MCF 10A (cell line): ENCODE measurements at regions not wholly inside any gene's neighbourhood (a gene's known extent, or its start where the extent isn't known, plus 50 kb on each side); places are given as distances from the start of the nearest gene placed in this dataset.

Experiments used
- BruUV-seq: library from RNA; stranded (reverse); fragments of 400-500 nt; replicated peaks from 2 replicates; lab custom pipeline; 2021; lab: Mats Ljungman, UMichigan
- CTCF ChIA-PET: fragments of 300-600 bp; sonication (Branson Sonifier 250); formaldehyde crosslinking; extraction: SDS; loops from one replicate; lab custom pipeline; 2021; ENCODE audit warnings: antibody characterized with exemption, inconsistent platforms; lab: Yijun Ruan, JAX
- POLR2A ChIA-PET: fragments of 300-600, 350-650 bp; sonication (Branson Sonifier 250); formaldehyde crosslinking; extraction: SDS; loops from one replicate; lab custom pipeline; 2020; ENCODE audit warnings: antibody characterized with exemption, inconsistent platforms; lab: Yijun Ruan, JAX
- DNase-seq: peaks from one replicate; pipeline ENCODE4 v3.0.0-alpha.2; 2018; ENCODE audit not compliant: unreplicated experiment
- H3K27ac Mint-ChIP-seq: one replicate; pipeline ENCODE4 v1.8.0; 2022; ENCODE audit warnings: mild to moderate bottlenecking, low read depth, mixed read lengths; ENCODE audit not compliant: unreplicated experiment
- H3K27me3 Mint-ChIP-seq: one replicate; pipeline ENCODE4 v1.8.0; 2022; ENCODE audit warnings: mixed read lengths; ENCODE audit not compliant: insufficient read depth, unreplicated experiment
- H3K36me3 Mint-ChIP-seq: one replicate; pipeline ENCODE4 v1.8.0; 2022; ENCODE audit warnings: mild to moderate bottlenecking, moderate library complexity, mixed read lengths; ENCODE audit not compliant: insufficient read depth, unreplicated experiment
- H3K4me1 Mint-ChIP-seq: one replicate; pipeline ENCODE4 v1.8.0; 2022; ENCODE audit warnings: mixed read lengths; ENCODE audit not compliant: insufficient read depth, unreplicated experiment
- H3K4me3 Mint-ChIP-seq: one replicate; pipeline ENCODE4 v1.8.0; 2022; ENCODE audit warnings: mild to moderate bottlenecking, moderate library complexity, mixed read lengths; ENCODE audit not compliant: unreplicated experiment
- H3K9me3 Mint-ChIP-seq: one replicate; pipeline ENCODE4 v1.8.0; 2022; ENCODE audit warnings: mixed read lengths; ENCODE audit not compliant: unreplicated experiment
- intact Hi-C: fragments of 100-400 bp; cut with micrococcal nuclease; formaldehyde crosslinking; loops from 2 replicates; pipeline ENCODE4 v1.14.1; 2022
- TF ChIP-seq, protein P1 (sequence below): fragments of 200-600 bp; IDR thresholded peaks from one replicate; pipeline ENCODE4 v1.8.0; 2022; ENCODE audit warnings: antibody characterized with exemption, mild to moderate bottlenecking; ENCODE audit not compliant: unreplicated experiment

DNA sequence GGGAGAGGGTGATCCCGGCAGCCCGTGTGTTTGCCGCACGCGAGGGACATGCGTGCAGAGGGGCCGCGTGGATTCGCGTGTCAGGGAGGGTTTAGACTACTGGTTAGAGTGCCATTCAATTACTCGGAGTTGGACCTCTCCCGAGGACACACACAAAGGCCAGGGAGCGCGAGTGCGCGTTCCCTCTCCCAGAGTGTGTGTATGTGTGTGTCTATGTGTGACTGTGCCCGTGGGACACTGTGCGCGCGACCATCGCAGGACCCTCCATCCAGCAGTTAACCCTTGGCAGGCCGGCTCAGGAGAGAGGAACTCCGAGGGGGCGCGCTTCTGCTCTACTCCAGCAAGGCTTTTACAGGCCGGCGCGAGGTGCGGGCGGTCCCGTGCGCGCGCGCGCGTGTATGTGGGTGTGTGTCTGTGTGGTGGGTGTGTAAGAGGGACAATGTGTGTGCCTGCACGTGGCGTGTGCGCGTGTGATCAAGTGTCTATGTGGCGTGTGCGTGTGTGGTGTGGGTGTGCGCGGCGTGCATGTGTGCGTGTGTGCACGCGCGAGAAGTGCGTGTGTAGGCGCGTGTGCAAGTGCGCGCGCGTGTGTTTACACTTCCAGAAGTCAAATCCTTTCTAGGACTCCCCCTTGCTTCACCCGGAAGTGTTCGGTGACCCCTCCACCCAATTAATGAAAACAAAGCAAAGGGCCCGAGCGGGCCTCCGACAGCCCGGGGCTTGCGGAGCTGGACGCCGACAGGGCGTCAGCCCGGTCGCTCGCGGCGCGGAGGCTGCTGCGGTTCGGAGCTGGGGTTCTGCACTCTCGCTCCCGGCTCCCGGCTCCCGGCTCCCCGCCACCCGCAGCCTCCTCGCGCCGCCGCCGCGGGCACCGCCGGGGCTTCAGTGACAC, 75.3 kb upstream of the TBCA start:
- no peak overlapping the region for H3K27ac Mint-ChIP-seq
- H3K27me3 Mint-ChIP-seq, result no peaks in the 10 kb centered on the region
- no peaks in the 10 kb centered on the region for H3K9me3 Mint-ChIP-seq
- POLR2A ChIA-PET, result no interaction called here
- no peak overlapping the region for H3K4me3 Mint-ChIP-seq
- CTCF ChIA-PET, result no interaction called here
- H3K4me1 Mint-ChIP-seq, result no peaks in the 10 kb centered on the region
- intact Hi-C loops, result no loop called here
- TF ChIP-seq, protein P1, sequence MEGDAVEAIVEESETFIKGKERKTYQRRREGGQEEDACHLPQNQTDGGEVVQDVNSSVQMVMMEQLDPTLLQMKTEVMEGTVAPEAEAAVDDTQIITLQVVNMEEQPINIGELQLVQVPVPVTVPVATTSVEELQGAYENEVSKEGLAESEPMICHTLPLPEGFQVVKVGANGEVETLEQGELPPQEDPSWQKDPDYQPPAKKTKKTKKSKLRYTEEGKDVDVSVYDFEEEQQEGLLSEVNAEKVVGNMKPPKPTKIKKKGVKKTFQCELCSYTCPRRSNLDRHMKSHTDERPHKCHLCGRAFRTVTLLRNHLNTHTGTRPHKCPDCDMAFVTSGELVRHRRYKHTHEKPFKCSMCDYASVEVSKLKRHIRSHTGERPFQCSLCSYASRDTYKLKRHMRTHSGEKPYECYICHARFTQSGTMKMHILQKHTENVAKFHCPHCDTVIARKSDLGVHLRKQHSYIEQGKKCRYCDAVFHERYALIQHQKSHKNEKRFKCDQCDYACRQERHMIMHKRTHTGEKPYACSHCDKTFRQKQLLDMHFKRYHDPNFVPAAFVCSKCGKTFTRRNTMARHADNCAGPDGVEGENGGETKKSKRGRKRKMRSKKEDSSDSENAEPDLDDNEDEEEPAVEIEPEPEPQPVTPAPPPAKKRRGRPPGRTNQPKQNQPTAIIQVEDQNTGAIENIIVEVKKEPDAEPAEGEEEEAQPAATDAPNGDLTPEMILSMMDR, result no peak
- DNase-seq, result no peak
- BruUV-seq, result no TSS peak
- no peaks in the 10 kb centered on the region for H3K36me3 Mint-ChIP-seq

DNA sequence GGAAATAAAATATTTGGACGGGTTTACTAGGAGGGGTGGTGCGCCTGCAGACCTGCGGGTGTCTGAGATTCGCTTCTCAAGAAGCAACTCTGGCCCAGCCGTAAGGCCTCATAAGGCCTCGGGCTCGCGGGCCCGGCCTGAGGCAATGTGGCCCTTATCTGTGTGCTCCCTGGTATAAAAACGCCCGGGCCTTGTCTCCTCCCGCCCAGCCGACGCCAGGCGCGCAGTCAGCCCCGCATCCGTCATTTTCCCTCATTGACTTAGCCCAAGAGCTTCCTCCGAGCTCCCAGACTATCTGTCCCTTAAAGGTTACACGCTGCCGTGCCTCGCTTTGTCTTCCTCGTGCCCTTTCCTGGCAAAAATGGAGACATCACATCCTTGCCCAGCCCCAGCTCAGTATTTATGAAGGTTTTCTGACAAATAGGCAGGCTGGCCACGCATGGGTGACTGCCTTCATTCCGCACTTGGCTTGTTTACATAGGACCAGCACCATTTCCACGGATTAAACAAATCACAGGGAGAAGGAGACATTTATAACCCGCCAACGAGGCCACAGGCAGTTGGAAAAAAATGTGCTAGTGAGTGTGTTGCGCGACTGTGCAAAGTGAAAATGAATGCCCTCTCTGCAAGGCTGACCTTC, 74.5 kb upstream of the TBCA start:
- CTCF ChIA-PET, result interaction anchor here (0.7 to 1.2 kb wide), 2 partner anchors 13 to 56 kb away, joined by 3 to 4 read pairs; no protein-coding TSS in a partner anchor
- TF ChIP-seq, protein P1, result no peak
- Mint-ChIP-seq H3K9me3 (no peaks in the 10 kb centered on the region), H3K4me3 (no peak overlapping the region), H3K27me3 (no peaks in the 10 kb centered on the region), H3K4me1 (no peaks in the 10 kb centered on the region), H3K27ac (no peak overlapping the region), H3K36me3 (no peaks in the 10 kb centered on the region)
- no TSS peak for BruUV-seq
- intact Hi-C loops, result no loop called here
- no peak for DNase-seq
- POLR2A ChIA-PET, result interaction anchor here (0.5 to 0.7 kb wide), 2 partner anchors 77 to 1462 kb away, joined by 3 read pairs; no protein-coding TSS in a partner anchor

DNA sequence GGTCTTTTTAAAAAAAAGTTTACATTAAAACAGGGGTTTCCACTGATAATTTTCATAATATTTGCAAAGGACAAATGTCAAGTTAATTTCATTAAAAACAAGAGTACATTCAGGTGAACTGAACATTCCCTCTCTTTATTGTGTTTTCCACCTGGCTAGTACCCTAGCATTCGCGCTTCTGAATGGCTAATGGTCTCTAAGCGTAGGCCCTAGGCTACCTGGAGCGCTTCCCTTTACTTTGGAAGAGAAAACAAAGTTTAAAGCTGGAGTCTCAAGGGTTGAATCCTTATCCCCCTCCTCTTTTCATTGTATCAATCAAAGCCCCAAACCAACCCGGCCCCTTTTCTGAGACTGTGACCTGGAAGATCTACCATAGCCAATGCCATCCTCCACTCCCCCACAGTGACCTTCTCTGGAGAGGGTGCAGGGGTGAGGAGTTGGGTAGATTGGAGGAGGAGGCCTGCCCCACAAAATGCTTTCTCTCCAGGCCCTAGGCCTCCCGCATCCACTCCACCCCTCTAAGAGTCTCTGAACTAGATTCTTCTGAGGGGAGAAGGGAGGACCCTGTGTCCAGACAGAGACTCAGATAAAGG, 73.3 kb upstream of the TBCA start:
- Mint-ChIP-seq H3K4me3 (no peak overlapping the region), H3K36me3 (no peaks in the 10 kb centered on the region), H3K9me3 (no peaks in the 10 kb centered on the region), H3K27me3 (no peaks in the 10 kb centered on the region), H3K27ac (no peak overlapping the region), H3K4me1 (no peaks in the 10 kb centered on the region)
- DNase-seq, result no peak
- ChIA-PET CTCF (interaction anchor here (1.2 kb wide), 1 partner anchor 14 kb away, joined by 4 read pairs; no protein-coding TSS in a partner anchor), POLR2A (no interaction called here)
- intact Hi-C loops, result no loop called here
- no TSS peak for BruUV-seq
- TF ChIP-seq, protein P1, result no peak

DNA sequence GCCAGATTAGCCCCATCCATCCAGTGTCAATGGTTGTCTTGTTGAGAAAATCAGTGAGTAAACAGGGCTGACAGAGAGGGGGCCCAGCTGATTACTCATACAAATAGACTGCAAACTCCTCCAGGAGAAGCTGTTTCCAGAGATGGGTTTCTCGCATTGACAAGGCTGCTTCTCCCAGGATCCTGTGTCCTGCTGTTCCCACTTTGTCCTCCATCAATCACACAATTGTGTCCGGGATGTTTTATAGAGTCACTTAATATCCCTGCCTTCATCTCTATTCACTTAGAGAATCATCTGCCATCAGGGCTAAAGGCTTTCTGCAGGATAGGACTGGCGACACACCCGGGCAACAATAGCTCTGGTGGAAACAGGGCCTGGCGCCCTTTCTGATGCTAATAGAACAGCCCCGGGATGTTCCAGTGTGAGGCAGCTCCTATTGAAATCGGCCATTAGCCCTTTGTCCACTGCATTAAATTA, 71.7 kb upstream of the TBCA start:
- Mint-ChIP-seq H3K27me3 (no peaks in the 10 kb centered on the region), H3K9me3 (no peaks in the 10 kb centered on the region), H3K4me1 (no peaks in the 10 kb centered on the region), H3K27ac (no peak overlapping the region), H3K36me3 (no peaks in the 10 kb centered on the region), H3K4me3 (no peak overlapping the region)
- POLR2A ChIA-PET, result interaction anchor here (0.7 kb wide), 1 partner anchor 74 kb away, joined by 5 read pairs; no protein-coding TSS in a partner anchor
- CTCF ChIA-PET, result no interaction called here
- BruUV-seq, result no TSS peak
- DNase-seq, result no peak
- TF ChIP-seq, protein P1, result no peak
- intact Hi-C loops, result no loop called here
